ENCODE measurements at regions not wholly inside any gene's neighbourhood (a gene's known extent, or its start where the extent isn't known, plus 50 kb on each side); places are given as distances from the start of the nearest gene placed in this dataset.

GRCh38 chr22:34599567-34599966 lies 466.4 kb upstream of the ISX start:
- Mint-ChIP-seq H3K9me3 (peaks cover 5% of the 10 kb centered on the region; the same call in 1 of the 2 replicates), H3K4me3 (no peak overlapping the region), H3K36me3 (no peaks in the 10 kb centered on the region), H3K27me3 (ENCODE audit: low read depth) (no peaks in the 10 kb centered on the region), H3K4me1 (no peaks in the 10 kb centered on the region), H3K27ac (no peak overlapping the region)
- TF ChIP-seq GTF2I (CRISPR knock-in tag; conservative IDR thresholded peaks at IDR 0.05) = no peak
- no peak for TF ChIP-seq ZNF425 (CRISPR knock-in tag; conservative IDR thresholded peaks at IDR 0.05)
- TF ChIP-seq MXD4 (CRISPR knock-in tag; IDR thresholded peaks at IDR 0.05; ENCODE audit: borderline replicate concordance) = no peak
- TF ChIP-seq ESRRA (CRISPR knock-in tag; IDR thresholded peaks at IDR 0.05; ENCODE audit: borderline replicate concordance) = no peak
- ATAC-seq = no peak
- no peak for DNase-seq (ENCODE audit: low spot score)
- CTCF ChIA-PET = no interaction called here
- POLR2A ChIA-PET = no interaction called here

DNA sequence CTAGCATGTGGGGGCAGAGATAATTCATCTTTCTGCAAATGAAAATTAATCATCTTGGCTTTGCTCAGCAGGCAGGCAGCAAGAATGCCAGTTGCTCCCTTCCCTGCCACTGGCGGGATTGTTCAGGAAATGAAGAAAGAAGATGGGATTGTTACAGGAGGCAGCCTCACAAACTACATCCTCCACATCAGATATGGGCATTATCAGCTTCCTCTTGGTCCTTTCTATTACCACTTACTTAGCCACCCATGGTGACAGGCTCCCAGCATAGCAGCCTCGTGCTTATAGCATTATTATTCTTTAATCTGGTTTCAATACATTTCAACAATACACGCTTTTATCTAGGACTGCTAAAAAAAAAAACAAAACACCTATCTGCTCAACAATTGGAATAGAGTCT lies 461.6 kb upstream of the ISX start:
- TF ChIP-seq MXD4 (CRISPR knock-in tag; IDR thresholded peaks at IDR 0.05; ENCODE audit: borderline replicate concordance) (no peak), E2F5 (CRISPR knock-in tag; IDR thresholded peaks at IDR 0.05) (no peak), MYBL2 (CRISPR knock-in tag; IDR thresholded peaks at IDR 0.05) (no peak), IRF2 (CRISPR knock-in tag; IDR thresholded peaks at IDR 0.05; ENCODE audit: borderline replicate concordance, low read depth) (no peak), CREB1 (CRISPR knock-in tag; IDR thresholded peaks at IDR 0.05) (no peak), FOXP1 (CRISPR knock-in tag; IDR thresholded peaks at IDR 0.05; ENCODE audit: borderline replicate concordance) (no peak), ZNF138 (CRISPR knock-in tag; conservative IDR thresholded peaks at IDR 0.05) (no peak), ZNF317 (CRISPR knock-in tag; IDR thresholded peaks at IDR 0.05; ENCODE audit: borderline replicate concordance, low read depth) (no peak), ZNF396 (CRISPR knock-in tag; IDR thresholded peaks at IDR 0.05; ENCODE audit: borderline replicate concordance) (no peak), MLX (CRISPR knock-in tag; IDR thresholded peaks at IDR 0.05) (no peak), FOXK1 (CRISPR knock-in tag; IDR thresholded peaks at IDR 0.05) (no peak), NR2C2 (CRISPR knock-in tag; IDR thresholded peaks at IDR 0.05) (no peak), GRHL2 (CRISPR knock-in tag; IDR thresholded peaks at IDR 0.05; ENCODE audit: insufficient replicate concordance, severe bottlenecking) (no peak), HMGA2 (CRISPR knock-in tag; IDR thresholded peaks at IDR 0.05) (no peak)
- TF ChIP-seq, protein P1, sequence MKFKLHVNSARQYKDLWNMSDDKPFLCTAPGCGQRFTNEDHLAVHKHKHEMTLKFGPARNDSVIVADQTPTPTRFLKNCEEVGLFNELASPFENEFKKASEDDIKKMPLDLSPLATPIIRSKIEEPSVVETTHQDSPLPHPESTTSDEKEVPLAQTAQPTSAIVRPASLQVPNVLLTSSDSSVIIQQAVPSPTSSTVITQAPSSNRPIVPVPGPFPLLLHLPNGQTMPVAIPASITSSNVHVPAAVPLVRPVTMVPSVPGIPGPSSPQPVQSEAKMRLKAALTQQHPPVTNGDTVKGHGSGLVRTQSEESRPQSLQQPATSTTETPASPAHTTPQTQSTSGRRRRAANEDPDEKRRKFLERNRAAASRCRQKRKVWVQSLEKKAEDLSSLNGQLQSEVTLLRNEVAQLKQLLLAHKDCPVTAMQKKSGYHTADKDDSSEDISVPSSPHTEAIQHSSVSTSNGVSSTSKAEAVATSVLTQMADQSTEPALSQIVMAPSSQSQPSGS (CRISPR knock-in tag; IDR thresholded peaks at IDR 0.05; ENCODE audit: borderline replicate concordance, low read depth) = no peak
- no peak for ATAC-seq

DNA sequence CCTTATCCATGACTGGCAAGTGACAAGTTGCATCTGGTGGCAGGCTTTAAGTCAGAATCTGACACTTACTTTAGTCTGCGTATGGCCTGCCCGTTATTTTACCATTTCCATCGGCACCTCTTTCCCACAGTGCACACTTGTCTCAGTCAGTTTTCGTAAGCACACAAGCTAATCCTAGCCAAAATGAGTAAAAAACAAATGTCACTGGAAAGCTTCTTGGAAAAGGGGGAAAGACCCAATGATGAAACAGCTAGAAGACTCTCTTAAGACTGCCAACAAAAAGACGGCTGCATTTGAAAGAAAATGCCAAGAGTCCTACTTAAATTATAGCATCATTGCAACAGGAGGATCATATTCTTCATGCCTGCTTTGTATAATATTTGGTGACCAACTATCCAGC lies 457.9 kb upstream of the ISX start:
- POLR2A ChIA-PET = no interaction called here
- TF ChIP-seq ATF1 (CRISPR knock-in tag; IDR thresholded peaks at IDR 0.05) = no peak
- TF ChIP-seq SMAD3 (CRISPR knock-in tag; IDR thresholded peaks at IDR 0.05; ENCODE audit: borderline replicate concordance) = no peak
- no peak for TF ChIP-seq NFATC4 (CRISPR knock-in tag; IDR thresholded peaks at IDR 0.05)
- TF ChIP-seq, protein P2, sequence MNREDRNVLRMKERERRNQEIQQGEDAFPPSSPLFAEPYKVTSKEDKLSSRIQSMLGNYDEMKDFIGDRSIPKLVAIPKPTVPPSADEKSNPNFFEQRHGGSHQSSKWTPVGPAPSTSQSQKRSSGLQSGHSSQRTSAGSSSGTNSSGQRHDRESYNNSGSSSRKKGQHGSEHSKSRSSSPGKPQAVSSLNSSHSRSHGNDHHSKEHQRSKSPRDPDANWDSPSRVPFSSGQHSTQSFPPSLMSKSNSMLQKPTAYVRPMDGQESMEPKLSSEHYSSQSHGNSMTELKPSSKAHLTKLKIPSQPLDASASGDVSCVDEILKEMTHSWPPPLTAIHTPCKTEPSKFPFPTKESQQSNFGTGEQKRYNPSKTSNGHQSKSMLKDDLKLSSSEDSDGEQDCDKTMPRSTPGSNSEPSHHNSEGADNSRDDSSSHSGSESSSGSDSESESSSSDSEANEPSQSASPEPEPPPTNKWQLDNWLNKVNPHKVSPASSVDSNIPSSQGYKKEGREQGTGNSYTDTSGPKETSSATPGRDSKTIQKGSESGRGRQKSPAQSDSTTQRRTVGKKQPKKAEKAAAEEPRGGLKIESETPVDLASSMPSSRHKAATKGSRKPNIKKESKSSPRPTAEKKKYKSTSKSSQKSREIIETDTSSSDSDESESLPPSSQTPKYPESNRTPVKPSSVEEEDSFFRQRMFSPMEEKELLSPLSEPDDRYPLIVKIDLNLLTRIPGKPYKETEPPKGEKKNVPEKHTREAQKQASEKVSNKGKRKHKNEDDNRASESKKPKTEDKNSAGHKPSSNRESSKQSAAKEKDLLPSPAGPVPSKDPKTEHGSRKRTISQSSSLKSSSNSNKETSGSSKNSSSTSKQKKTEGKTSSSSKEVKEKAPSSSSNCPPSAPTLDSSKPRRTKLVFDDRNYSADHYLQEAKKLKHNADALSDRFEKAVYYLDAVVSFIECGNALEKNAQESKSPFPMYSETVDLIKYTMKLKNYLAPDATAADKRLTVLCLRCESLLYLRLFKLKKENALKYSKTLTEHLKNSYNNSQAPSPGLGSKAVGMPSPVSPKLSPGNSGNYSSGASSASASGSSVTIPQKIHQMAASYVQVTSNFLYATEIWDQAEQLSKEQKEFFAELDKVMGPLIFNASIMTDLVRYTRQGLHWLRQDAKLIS (CRISPR knock-in tag; IDR thresholded peaks at IDR 0.05; ENCODE audit: borderline replicate concordance) = no peak
- TF ChIP-seq FOXJ3 (CRISPR knock-in tag; IDR thresholded peaks at IDR 0.05; ENCODE audit: borderline replicate concordance) = no peak
- no peak for TF ChIP-seq CREB1 (CRISPR knock-in tag; IDR thresholded peaks at IDR 0.05)
- no peak for TF ChIP-seq ZNF121 (CRISPR knock-in tag; IDR thresholded peaks at IDR 0.05)
- no peak for TF ChIP-seq FOXP1 (CRISPR knock-in tag; IDR thresholded peaks at IDR 0.05; ENCODE audit: borderline replicate concordance)
- Mint-ChIP-seq H3K27ac (no peak overlapping the region), H3K27me3 (ENCODE audit: low read depth) (no peaks in the 10 kb centered on the region; the same call in 1 of the 2 replicates), H3K36me3 (0 out of 2 replicates have a peak, but pooled peaks cover 5% of the 10 kb centered on the region), H3K4me3 (no peak overlapping the region), H3K4me1 (no peaks in the 10 kb centered on the region), H3K9me3 (peaks cover 31% of the 10 kb centered on the region)
- no peak for DNase-seq (ENCODE audit: low spot score)
- CTCF ChIA-PET = no interaction called here
- no peak for ATAC-seq

More for the DNA sequence above, 461.6 kb upstream of the ISX start:
- Mint-ChIP-seq H3K27ac (no peak overlapping the region), H3K9me3 (peaks cover 22% of the 10 kb centered on the region), H3K36me3 (0 out of 2 replicates have a peak, but pooled peaks cover 5% of the 10 kb centered on the region), H3K4me3 (no peak overlapping the region), H3K4me1 (no peaks in the 10 kb centered on the region), H3K27me3 (ENCODE audit: low read depth) (no peaks in the 10 kb centered on the region; the same call in 1 of the 2 replicates)
- POLR2A ChIA-PET = no interaction called here
- CTCF ChIA-PET = no interaction called here
- DNase-seq (ENCODE audit: low spot score) = no peak

Measured in WTC11 (cell line).